Ishikawa (cell line): ENCODE measurements at regions not wholly inside any gene's neighbourhood (a gene's known extent, or its start where the extent isn't known, plus 50 kb on each side); places are given as distances from the start of the nearest gene placed in this dataset.

Source experiments
- CEBPB ChIP-seq: IDR thresholded peaks from 2 replicates; pipeline ENCODE4 v1.6.1; 2012
- FOXM1 ChIP-seq: IDR thresholded peaks from 2 replicates; pipeline ENCODE4 v1.6.1; 2012; ENCODE audit warnings: low read depth, borderline replicate concordance
- NFIC ChIP-seq: IDR thresholded peaks from 2 replicates; pipeline ENCODE4 v1.6.1; 2012
- RAD21 ChIP-seq: IDR thresholded peaks from 2 replicates; pipeline ENCODE4 v1.6.1; 2012; ENCODE audit warnings: low read depth
- TAF1 ChIP-seq: IDR thresholded peaks from 2 replicates; pipeline ENCODE4 v1.6.1; 2012; ENCODE audit warnings: low read depth, mild to moderate bottlenecking
- YY1 ChIP-seq: IDR thresholded peaks from 2 replicates; pipeline ENCODE4 v1.6.1; 2012; ENCODE audit warnings: low read depth
- TF ChIP-seq, protein P1 (sequence below): IDR thresholded peaks from 2 replicates; pipeline ENCODE4 v1.6.1; 2012; ENCODE audit warnings: low read depth, mild to moderate bottlenecking

DNA sequence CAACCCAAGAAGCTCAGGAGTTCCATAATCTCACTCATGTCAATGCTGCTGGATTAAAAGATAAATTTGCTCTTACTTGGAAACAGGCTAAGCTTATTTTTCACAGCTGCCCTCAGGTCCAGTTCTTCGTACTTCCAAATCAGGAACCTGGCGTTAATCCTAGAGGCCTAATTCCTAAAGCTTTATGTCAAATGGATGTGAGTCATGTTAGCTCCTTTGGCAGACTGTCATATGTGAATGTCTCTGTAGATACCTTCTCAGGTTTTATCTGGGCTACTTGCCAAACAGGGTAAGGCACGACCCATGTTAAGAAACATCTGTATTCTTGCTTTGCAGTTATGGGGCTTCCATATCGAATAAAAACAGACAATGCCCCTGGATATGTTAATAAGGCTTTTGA lies 504.6 kb downstream of the ALG10 start:
- TF ChIP-seq TAF1, result no peak
- TF ChIP-seq CEBPB, result no peak
- no peak for TF ChIP-seq YY1
- TF ChIP-seq, protein P1, sequence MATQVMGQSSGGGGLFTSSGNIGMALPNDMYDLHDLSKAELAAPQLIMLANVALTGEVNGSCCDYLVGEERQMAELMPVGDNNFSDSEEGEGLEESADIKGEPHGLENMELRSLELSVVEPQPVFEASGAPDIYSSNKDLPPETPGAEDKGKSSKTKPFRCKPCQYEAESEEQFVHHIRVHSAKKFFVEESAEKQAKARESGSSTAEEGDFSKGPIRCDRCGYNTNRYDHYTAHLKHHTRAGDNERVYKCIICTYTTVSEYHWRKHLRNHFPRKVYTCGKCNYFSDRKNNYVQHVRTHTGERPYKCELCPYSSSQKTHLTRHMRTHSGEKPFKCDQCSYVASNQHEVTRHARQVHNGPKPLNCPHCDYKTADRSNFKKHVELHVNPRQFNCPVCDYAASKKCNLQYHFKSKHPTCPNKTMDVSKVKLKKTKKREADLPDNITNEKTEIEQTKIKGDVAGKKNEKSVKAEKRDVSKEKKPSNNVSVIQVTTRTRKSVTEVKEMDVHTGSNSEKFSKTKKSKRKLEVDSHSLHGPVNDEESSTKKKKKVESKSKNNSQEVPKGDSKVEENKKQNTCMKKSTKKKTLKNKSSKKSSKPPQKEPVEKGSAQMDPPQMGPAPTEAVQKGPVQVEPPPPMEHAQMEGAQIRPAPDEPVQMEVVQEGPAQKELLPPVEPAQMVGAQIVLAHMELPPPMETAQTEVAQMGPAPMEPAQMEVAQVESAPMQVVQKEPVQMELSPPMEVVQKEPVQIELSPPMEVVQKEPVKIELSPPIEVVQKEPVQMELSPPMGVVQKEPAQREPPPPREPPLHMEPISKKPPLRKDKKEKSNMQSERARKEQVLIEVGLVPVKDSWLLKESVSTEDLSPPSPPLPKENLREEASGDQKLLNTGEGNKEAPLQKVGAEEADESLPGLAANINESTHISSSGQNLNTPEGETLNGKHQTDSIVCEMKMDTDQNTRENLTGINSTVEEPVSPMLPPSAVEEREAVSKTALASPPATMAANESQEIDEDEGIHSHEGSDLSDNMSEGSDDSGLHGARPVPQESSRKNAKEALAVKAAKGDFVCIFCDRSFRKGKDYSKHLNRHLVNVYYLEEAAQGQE, result no peak
- TF ChIP-seq FOXM1, result no peak
- no peak for TF ChIP-seq RAD21
- TF ChIP-seq NFIC, result peak; percentile 21; the same call in 1 of the 2 replicates
